NCI-H2029 (cell line): ENCODE measurements at regions not wholly inside any gene's neighbourhood (a gene's known extent, or its start where the extent isn't known, plus 50 kb on each side); places are given as distances from the start of the nearest gene placed in this dataset.

Experiments
- DNase-seq: peaks from one replicate; lab custom pipeline; 2025; lab: John Stamatoyannopoulos, UW

GRCh38 chr5:4319478-4320128, 724.0 kb downstream of the IRX1 start:
- no peak for DNase-seq

GRCh38 chr5:4330327-4330726, 734.7 kb downstream of the IRX1 start:
- DNase-seq: no peak

DNA sequence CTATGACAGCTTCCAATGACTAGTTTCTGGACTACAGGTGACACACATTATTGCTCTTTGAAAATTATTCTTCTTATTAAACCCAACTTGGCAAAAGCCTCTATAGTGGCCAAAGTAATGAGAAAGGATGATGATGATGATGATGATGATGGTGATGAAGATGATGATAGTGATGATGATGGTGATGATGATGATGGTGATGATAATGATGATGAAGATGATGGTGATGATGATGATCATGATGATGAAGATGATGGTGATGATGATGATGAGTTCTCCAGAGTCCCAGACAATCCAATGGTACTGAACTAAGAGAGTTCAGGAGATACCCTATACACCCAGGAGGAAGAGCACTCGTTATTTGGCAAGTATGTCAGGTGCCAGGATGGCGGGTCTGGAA, 739.4 kb downstream of the IRX1 start:
- DNase-seq: no peak

- no peak for DNase-seq
Observed at GRCh38 chr5:4337519-4337918, 741.9 kb downstream of the IRX1 start.

DNA sequence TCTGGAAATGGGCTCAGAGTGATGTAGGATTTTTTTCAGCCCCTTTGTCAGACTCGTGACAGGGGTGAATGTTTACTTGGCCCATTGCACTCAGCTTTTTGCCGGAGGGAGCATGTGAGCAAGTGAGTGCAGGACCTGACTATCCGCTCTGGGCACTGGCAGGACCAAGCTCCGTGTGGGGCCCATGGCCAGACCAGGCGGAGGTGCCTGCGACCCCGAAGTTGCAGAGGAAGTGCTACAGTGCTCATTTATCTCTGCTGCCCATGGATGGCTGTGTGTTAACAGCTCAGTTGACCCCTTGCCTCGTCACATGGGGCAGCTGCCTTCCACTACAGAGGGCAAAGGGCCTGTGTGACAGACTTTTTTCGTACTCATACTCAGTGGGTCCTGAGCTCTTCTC, 744.3 kb downstream of the IRX1 start:
- DNase-seq: no peak

DNA sequence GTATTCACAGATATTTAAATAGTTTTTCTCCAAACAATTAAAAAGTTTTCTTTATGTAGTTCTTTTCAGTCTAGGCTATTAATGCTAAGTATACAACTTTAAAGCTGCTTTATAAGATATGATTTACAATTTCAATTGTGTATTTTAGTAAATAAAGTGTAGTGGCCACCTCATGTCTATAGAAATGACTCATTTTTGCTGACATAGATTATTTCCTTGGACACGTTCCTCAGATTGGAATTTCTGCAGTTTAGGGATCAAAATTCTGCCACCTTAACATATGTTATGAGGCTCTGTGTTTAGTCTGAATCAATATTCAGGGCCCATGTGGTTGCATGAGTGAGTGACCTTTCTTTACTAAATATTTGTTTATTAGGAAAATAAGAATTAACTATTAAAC, 750.2 kb downstream of the IRX1 start:
- no peak for DNase-seq

DNA sequence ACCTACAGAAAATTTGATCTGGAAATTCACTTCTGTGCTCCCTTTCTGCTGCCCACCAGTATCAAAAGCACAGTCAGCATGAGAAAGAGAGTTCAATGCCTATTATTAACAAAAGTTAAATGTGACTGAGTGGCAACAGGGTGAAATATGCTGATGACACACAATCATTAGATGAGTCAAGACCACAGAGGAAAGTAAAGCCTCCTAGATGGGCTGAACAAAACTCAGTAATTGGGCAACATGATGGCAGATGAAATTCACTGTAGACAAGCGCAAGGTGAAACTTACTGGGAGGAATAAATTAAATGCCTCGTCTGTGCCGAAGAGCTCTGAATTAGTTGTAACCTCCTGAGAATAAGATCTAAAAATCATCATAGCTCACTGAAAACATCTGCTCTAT, 752.8 kb downstream of the IRX1 start:
- DNase-seq: no peak

GRCh38 chr5:4348919-4349318, 753.3 kb downstream of the IRX1 start:
- DNase-seq: no peak

- DNase-seq: no peak
Observed at GRCh38 chr5:4356201-4356600, 760.6 kb downstream of the IRX1 start.

DNA sequence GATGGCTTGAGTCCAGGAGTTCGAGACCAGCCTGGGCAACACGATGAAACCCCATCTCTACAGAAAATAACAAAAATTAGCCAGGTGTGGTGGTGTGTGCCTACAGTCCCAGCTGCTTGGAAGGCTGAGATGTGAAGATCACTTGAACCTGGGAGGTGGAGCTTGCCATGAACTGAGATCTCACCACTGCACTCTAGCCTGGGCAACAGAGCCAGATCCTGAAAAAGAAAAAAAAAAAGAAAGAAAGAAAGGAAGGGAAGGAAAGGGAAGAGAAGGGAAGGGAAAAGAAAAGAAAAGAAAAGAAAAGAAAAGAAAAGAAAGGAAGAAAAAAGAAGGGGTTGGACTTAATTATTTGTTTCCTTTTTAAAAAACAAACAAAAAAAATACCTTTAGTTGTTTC, 764.2 kb downstream of the IRX1 start:
- DNase-seq: no peak

DNA sequence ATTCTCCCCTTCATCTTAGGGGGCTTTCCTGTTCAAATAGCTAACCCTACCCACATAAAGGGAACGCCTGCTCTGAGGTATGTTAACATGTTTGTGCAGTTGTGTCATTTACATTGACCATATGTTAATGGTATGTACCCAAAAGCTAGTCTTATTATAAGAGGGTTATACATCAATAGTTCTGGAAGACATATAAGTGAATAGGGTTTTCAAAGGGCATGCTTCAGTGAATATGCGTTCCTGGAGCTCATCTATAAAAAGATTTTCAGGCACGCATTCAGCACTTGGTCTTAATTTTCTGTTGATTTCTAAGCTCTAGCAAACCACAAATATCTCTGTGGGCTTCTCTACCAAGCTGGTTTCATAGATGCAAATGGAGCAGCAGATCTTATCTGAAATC, 766.1 kb downstream of the IRX1 start:
- DNase-seq: no peak

DNA sequence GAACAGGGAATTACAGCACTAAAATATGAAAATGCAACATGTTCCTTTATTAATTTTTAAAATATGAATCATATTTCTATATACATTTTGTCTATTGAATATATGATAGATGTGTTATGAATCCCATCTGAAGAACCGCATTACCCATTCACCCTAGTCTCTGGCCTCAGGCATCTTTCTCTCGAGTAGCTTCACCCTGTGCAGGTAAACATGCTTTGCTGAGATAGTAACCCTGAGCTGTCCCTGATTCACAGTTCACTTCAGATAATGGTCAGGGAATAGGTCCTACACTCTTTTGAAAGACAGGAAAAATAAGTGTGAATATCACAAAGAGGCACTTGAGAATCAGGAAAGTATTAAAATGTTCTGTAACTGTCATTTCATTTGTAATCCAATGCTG, 766.8 kb downstream of the IRX1 start:
- DNase-seq: no peak

- DNase-seq: no peak
Observed at GRCh38 chr5:4363045-4363444, 767.4 kb downstream of the IRX1 start.

GRCh38 chr5:4366628-4367027, 771.0 kb downstream of the IRX1 start:
- DNase-seq: no peak

- no peak for DNase-seq
Observed at GRCh38 chr5:4370218-4370617, 769.9 kb upstream of the ADAMTS16 start.

DNA sequence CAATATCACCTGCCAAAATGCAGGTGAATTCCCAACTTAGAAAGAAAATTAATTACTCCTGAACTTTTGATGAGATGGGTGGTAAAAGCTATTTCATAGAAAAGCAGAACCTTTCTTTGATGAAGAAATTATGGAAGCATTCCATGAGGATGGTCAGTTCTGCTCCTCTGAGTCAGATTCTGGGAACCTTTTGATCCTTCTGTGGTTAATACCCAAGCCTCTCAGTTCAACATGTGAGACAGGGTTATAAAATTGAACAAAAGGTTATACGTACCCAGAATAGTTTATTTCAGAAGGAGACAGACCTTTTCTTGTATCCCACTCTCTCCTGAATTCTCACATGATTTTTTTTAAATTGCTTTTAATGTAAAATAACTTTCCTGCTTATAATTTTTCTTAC, 767.6 kb upstream of the ADAMTS16 start:
- DNase-seq: no peak

GRCh38 chr5:4373051-4373820, 766.9 kb upstream of the ADAMTS16 start:
- DNase-seq: no peak

- DNase-seq: no peak
Observed at GRCh38 chr5:4374866-4375265, 765.3 kb upstream of the ADAMTS16 start.

DNA sequence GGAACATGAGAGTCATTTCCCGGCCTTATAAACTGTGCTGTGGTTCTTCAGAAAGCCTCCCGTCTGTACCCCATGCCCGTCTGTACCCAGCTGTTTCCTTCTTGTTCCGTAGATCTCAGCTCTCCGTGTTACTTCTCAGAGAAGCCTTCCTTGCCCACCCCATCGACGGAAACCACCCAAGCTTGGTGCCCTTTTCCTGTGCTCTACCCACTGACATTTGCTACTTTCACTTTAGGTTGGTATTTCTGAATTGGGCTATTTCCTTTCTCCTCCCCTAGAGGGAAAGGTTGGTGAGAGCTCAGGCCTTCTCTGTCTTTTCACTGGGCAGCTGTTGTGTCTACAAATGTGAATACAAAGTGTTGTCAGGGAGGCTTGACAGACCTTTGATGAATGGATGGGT, 764.5 kb upstream of the ADAMTS16 start:
- no peak for DNase-seq

- DNase-seq: no peak
Observed at GRCh38 chr5:4383102-4383501, 757.0 kb upstream of the ADAMTS16 start.

DNA sequence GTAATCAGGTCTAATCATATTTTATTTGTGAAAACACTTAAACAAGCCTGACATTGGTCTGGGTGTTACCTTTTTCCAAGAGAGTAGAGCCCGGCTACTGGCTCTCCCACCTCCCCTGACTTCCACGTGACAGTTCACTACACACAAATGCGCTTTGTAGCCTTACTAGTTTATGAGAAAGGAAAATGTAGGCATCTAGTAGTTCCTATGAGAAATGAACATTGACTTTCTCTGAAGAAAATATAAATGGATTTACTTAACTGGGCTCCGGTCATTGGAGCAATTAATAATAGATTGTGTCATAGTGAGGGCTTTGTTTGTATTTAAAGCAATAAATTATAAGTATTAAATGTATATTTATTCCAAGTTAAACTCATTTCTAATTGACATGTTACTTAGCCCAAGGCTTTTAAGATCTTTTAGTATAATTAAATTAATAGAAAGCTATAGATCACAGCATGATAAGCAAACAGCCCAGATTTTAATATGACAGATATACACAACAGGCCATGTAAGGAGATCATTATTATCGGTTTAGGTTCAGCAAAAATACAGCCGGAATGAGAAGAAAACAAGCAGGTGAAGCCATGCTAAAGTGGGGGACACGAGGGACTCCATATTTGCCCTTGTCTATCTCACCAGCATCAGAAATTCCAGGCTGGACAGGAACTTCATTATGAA, 756.5 kb upstream of the ADAMTS16 start:
- DNase-seq: no peak

DNA sequence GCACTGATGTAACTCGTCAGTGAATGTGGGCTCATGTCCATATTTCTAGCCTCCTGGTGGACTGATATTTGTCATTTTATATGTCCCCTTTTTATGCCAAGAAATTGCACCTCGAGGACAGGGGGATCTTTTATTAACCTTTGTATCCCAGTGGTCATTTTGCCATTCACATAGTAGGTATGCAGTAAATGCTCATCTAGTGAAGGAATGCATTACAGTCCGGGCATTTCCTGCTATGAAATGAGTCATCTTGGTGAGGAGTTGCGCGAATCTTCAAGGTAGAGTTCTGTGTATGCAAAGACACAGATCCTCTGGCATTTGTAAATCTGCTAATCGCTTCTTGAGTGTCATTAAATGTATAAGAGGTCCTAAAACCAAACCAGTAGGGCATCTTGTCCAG, 755.5 kb upstream of the ADAMTS16 start:
- DNase-seq: no peak

DNA sequence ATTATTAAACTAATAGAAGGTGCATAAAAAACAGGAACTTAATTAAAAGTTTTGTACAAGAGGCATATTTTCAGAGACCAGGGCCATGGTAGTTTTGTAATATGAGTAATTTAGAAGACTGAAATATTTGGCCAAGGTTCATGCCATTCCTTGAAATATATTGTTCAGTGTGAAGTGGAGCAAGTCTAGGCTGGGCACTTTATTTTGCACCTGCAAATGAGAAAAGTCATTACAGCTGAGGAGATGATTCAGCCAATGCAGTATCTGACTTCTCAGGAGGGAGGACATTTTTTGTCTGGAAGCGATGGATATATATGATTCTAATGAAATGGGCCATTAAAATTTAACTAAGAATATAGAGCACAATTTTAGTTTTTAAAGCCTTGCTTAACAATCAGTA, 754.0 kb upstream of the ADAMTS16 start:
- no peak for DNase-seq
